Right atrium auricular region (tissue), 2 donors: ENCODE measurements at regions not wholly inside any gene's neighbourhood (a gene's known extent, or its start where the extent isn't known, plus 50 kb on each side); places are given as distances from the start of the nearest gene placed in this dataset.

Experiments
- DNase-seq: peaks from one replicate; pipeline ENCODE4 v3.0.0-alpha.2; 2019; ENCODE audit warnings: low spot score
- H3K27ac ChIP-seq, 2 donors: fragments of 200-600 bp; sonication (generic); 1 replicate in 1 of 2; 2 replicates in 1 of 2; pipeline ENCODE4 v1.5.1; 2016 to 2019
- H3K27me3 ChIP-seq, 2 donors: fragments of 200-600 bp; sonication (generic); one replicate each; pipeline versions ENCODE4 v1.5.1 to v1.6.0; 2017 to 2019
- H3K36me3 ChIP-seq: fragments of 200-600 bp; sonication (generic); one replicate; pipeline ENCODE4 v1.5.1; 2016
- H3K4me1 ChIP-seq, 2 donors: fragments of 200-600 bp; sonication (generic); one replicate each; pipeline versions ENCODE4 v1.5.1 to v1.6.0; 2017 to 2019
- H3K4me3 ChIP-seq, 2 donors: fragments of 200-600 bp; sonication (generic); 1 replicate in 1 of 2; 2 replicates in 1 of 2; pipeline ENCODE4 v1.5.1; 2017 to 2019; ENCODE audit warnings: mild to moderate bottlenecking in 1 of 2, moderate library complexity in 1 of 2
- H3K9me3 ChIP-seq, 2 donors: fragments of 200-600 bp; sonication (generic); one replicate each; pipeline ENCODE4 v1.5.1; 2019
- CTCF ChIP-seq, 2 donors: fragments of 200-600 bp; sonication (generic); IDR thresholded peaks; one replicate each; pipeline ENCODE4 v1.5.1; 2019; ENCODE audit warnings: antibody characterized with exemption in 2 of 2

GRCh38 chr4:180587379-180587778 is 1655.8 kb upstream of the TENM3 start:
- Histone ChIP-seq H3K4me3 (no peak overlapping the region), H3K9me3 (no peaks in the 10 kb centered on the region), H3K27ac (no peak overlapping the region), H3K36me3 (no peaks in the 10 kb centered on the region), H3K27me3 (no peaks in the 10 kb centered on the region), H3K4me1 (no peaks in the 10 kb centered on the region)
- no peak for TF ChIP-seq CTCF (IDR thresholded peaks at IDR 0.05)
- DNase-seq = no peak

DNA sequence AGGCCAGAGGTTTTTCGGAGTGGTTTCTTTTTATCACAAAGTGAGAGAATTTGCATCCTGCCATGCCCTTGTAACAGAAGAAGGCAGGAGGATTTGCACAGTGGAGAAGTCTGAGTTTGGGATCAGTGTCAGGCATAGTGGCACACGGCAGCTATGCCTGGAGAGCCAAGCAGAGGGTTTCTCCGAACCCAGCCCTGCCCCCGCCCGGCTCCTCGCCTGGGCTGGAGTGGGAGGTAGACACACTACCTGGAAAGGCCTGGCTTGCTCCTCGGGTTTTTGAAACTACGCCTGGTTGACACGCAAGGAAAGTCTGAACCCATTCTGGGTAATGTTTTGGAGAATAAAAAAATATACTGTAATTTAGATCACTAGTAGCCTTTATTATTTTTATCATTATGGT is 1653.6 kb upstream of the TENM3 start:
- Histone ChIP-seq H3K4me1 (no peaks in the 10 kb centered on the region), H3K27ac (no peak overlapping the region), H3K27me3 (no peaks in the 10 kb centered on the region), H3K9me3 (no peaks in the 10 kb centered on the region), H3K36me3 (no peaks in the 10 kb centered on the region), H3K4me3 (no peak overlapping the region)
- no peak for TF ChIP-seq CTCF (IDR thresholded peaks at IDR 0.05)
- no peak for DNase-seq

DNA sequence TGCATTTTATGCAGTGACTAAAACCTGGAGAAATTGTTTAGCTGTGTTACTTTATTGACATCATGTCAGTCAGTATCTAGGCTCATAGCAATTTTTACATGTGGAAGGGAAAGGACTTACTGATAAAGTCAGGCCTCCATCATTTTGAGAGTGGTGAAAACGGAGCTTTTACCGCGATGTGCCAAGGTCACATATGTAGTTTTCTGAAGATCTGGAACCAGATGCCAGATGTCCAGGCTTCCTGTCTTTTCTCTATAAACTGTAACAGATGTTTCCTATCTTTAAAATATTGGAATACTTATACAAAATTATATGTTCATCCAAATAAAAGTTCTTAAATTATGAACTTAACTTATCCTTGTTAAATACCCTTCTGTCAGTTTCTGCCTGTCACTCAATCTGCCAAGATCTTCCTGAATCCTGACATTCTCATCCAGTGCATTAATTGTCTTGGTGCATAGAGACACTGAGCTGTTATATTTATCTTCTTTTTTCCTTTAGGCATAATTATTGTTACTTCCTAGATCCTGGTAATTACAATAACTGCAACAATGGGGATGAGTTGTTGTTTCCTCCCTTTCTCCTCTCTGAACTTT is 1646.2 kb upstream of the TENM3 start:
- Histone ChIP-seq H3K9me3 (no peaks in the 10 kb centered on the region), H3K27ac (no peak overlapping the region), H3K36me3 (no peaks in the 10 kb centered on the region), H3K4me3 (no peak overlapping the region), H3K4me1 (no peaks in the 10 kb centered on the region), H3K27me3 (no peaks in the 10 kb centered on the region)
- no peak for TF ChIP-seq CTCF (IDR thresholded peaks at IDR 0.05)
- DNase-seq = no peak

DNA sequence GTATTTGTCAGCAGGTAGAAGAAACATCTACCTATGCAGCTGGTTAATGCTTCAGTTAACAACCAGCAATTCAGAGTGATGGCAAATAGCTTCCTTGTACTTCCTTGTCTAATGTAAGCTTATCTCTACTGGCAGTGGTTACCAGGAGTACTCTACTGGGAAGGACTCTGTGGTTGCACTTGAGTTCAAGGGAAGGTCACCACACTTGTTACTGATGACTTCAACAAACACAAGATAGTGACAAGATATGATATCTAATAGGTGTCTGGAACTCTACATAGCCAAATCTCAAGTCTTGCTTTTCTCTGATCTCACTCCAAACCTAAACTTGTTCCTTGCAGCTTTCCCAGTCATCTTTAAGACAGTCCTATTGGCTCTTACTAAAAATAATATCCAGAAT is 1644.9 kb upstream of the TENM3 start:
- H3K4me3 ChIP-seq = no peak overlapping the region
- no peaks in the 10 kb centered on the region for H3K27me3 ChIP-seq
- no peak for TF ChIP-seq CTCF (IDR thresholded peaks at IDR 0.05)
- H3K36me3 ChIP-seq = no peaks in the 10 kb centered on the region
- no peak overlapping the region for H3K27ac ChIP-seq
- DNase-seq = no peak
- H3K4me1 ChIP-seq = no peaks in the 10 kb centered on the region
- H3K9me3 ChIP-seq = no peaks in the 10 kb centered on the region

DNA sequence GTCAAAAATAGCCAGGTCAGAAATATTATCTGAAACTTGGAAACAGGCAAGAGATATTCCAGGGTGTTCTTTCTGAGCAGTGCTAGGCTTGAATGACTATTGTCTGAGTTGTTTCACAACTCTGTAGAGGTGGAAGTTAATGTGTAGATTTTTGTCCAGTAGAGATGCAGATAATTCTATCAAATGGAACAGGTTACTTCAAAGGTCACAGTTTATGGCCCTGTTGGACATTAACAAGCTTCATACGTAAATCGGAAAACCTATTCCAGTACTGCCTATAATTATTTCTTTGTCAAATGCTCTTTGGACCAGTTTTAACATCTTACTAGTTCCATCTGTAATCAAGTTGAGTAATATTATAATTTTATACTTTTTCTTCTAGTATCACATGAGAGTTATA is 1639.4 kb upstream of the TENM3 start:
- Histone ChIP-seq H3K36me3 (no peaks in the 10 kb centered on the region), H3K27me3 (no peaks in the 10 kb centered on the region), H3K4me1 (no peaks in the 10 kb centered on the region), H3K9me3 (no peaks in the 10 kb centered on the region), H3K27ac (no peak overlapping the region), H3K4me3 (no peak overlapping the region)
- TF ChIP-seq CTCF (IDR thresholded peaks at IDR 0.05) = no peak
- no peak for DNase-seq

DNA sequence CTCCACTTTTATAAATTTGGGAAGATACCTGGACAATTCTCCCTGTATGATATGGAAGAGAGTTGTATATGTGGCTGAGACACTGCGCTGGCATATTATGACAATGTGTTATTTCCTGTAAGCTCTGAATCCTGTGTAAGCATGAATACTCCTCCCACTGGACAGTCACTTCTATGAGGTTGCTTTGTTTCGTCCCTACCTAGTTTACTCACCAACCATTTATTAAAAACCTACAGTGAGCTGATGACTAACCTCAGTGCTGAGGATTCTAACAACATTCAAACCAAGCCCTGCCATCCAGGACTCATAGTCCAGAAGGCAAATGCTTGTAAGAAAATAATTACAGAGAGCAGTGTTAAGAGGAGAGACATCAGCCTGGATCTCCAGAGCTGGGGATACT is 1632.9 kb upstream of the TENM3 start:
- no peak for TF ChIP-seq CTCF (IDR thresholded peaks at IDR 0.05)
- H3K27ac ChIP-seq = no peak overlapping the region
- no peaks in the 10 kb centered on the region for H3K9me3 ChIP-seq
- H3K4me1 ChIP-seq = no peaks in the 10 kb centered on the region
- H3K27me3 ChIP-seq = no peaks in the 10 kb centered on the region
- no peaks in the 10 kb centered on the region for H3K36me3 ChIP-seq
- no peak overlapping the region for H3K4me3 ChIP-seq
- DNase-seq = no peak
